ENCODE measurements at regions not wholly inside any gene's neighbourhood (a gene's known extent, or its start where the extent isn't known, plus 50 kb on each side); places are given as distances from the start of the nearest gene placed in this dataset.

DNA sequence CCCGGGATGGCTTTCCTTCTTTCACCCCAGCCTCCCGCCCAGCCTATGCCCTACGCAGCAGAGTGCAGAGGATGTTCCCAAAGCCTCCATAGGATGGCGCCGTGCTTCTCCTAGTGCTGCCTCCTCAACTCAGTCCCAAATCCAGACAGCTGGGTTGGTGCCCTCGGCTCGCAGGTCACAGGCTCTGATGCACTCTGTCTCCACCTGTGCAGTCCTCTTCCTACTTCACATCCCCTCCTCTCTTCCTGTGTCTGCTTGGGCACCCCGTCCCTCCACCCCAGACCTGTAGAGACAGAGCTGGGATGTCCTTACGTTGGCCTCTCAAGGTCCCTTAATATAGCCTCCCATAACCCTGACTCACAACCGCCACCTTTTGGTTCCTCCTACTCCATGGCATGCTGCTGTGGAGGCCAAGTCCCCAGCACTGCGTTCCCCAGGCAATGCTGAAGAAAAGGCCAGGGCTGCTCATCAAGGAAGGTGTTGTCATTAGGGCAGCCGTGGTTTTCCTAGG, 314.4 kb downstream of the GADD45G start:
- H3K27ac ChIP-seq (ENCODE audit: low read depth in 2 of 2, low read length in 1 of 2): no peak overlapping the region
- H4K20me1 ChIP-seq (ENCODE audit: insufficient read depth): no peaks in the 10 kb centered on the region
- no peaks in the 10 kb centered on the region for H3K36me3 ChIP-seq (replicated peaks in 1 of 2; ENCODE audit: control insufficient read depth in 1 of 2, insufficient read depth in 2 of 2, low read length in 1 of 2)
- H3K79me2 ChIP-seq (ENCODE audit: insufficient read depth): no peaks in the 10 kb centered on the region
- H3F3A ChIP-seq (replicated peaks; ENCODE audit: insufficient read depth): no peaks in the 10 kb centered on the region
- no peak for DNase-seq
- no peaks in the 10 kb centered on the region for H3K9me3 ChIP-seq
- no peaks in the 10 kb centered on the region for H3K9me2 ChIP-seq
- no peak for TF ChIP-seq EZH2phosphoT487 (IDR thresholded peaks at IDR 0.05; ENCODE audit: borderline replicate concordance, low read depth)
- TF ChIP-seq GABPA (IDR thresholded peaks at IDR 0.05; ENCODE audit: low read depth): no peak
- TF ChIP-seq JUND (IDR thresholded peaks at IDR 0.05): no peak
- no peak for TF ChIP-seq GATA2 (CRISPR knock-in tag; IDR thresholded peaks at IDR 0.05)
- TF ChIP-seq RCOR1 (IDR thresholded peaks at IDR 0.05; ENCODE audit: low read length): no peak
- TF ChIP-seq FOXM1 (IDR thresholded peaks at IDR 0.05; ENCODE audit: low read depth): no peak
- TF ChIP-seq, protein P1, sequence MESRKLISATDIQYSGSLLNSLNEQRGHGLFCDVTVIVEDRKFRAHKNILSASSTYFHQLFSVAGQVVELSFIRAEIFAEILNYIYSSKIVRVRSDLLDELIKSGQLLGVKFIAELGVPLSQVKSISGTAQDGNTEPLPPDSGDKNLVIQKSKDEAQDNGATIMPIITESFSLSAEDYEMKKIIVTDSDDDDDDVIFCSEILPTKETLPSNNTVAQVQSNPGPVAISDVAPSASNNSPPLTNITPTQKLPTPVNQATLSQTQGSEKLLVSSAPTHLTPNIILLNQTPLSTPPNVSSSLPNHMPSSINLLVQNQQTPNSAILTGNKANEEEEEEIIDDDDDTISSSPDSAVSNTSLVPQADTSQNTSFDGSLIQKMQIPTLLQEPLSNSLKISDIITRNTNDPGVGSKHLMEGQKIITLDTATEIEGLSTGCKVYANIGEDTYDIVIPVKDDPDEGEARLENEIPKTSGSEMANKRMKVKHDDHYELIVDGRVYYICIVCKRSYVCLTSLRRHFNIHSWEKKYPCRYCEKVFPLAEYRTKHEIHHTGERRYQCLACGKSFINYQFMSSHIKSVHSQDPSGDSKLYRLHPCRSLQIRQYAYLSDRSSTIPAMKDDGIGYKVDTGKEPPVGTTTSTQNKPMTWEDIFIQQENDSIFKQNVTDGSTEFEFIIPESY (IDR thresholded peaks at IDR 0.05; ENCODE audit: borderline replicate concordance, low read depth): no peak
- no peak for TF ChIP-seq RAD21 (IDR thresholded peaks at IDR 0.05; ENCODE audit: low read length)
- TF ChIP-seq, protein P2, sequence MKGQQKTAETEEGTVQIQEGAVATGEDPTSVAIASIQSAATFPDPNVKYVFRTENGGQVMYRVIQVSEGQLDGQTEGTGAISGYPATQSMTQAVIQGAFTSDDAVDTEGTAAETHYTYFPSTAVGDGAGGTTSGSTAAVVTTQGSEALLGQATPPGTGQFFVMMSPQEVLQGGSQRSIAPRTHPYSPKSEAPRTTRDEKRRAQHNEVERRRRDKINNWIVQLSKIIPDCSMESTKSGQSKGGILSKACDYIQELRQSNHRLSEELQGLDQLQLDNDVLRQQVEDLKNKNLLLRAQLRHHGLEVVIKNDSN (IDR thresholded peaks at IDR 0.05; ENCODE audit: borderline replicate concordance, low read depth): no peak
- no peak for TF ChIP-seq SMC3 (IDR thresholded peaks at IDR 0.05; ENCODE audit: low read depth, low read length)
- no peak for TF ChIP-seq SIN3A (IDR thresholded peaks at IDR 0.05; ENCODE audit: borderline replicate concordance, low read depth, low read length)
- TF ChIP-seq MEF2A (IDR thresholded peaks at IDR 0.05; ENCODE audit: borderline replicate concordance, low read depth): no peak
- TF ChIP-seq, protein P3, sequence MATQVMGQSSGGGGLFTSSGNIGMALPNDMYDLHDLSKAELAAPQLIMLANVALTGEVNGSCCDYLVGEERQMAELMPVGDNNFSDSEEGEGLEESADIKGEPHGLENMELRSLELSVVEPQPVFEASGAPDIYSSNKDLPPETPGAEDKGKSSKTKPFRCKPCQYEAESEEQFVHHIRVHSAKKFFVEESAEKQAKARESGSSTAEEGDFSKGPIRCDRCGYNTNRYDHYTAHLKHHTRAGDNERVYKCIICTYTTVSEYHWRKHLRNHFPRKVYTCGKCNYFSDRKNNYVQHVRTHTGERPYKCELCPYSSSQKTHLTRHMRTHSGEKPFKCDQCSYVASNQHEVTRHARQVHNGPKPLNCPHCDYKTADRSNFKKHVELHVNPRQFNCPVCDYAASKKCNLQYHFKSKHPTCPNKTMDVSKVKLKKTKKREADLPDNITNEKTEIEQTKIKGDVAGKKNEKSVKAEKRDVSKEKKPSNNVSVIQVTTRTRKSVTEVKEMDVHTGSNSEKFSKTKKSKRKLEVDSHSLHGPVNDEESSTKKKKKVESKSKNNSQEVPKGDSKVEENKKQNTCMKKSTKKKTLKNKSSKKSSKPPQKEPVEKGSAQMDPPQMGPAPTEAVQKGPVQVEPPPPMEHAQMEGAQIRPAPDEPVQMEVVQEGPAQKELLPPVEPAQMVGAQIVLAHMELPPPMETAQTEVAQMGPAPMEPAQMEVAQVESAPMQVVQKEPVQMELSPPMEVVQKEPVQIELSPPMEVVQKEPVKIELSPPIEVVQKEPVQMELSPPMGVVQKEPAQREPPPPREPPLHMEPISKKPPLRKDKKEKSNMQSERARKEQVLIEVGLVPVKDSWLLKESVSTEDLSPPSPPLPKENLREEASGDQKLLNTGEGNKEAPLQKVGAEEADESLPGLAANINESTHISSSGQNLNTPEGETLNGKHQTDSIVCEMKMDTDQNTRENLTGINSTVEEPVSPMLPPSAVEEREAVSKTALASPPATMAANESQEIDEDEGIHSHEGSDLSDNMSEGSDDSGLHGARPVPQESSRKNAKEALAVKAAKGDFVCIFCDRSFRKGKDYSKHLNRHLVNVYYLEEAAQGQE (IDR thresholded peaks at IDR 0.05; ENCODE audit: low read depth, low read length): no peak
- no peak for TF ChIP-seq EP300 (IDR thresholded peaks at IDR 0.05; ENCODE audit: borderline replicate concordance in 1 of 2, low read depth in 1 of 2, low read length in 1 of 2)
- TF ChIP-seq ELF1 (IDR thresholded peaks at IDR 0.05): no peak
- TF ChIP-seq, protein P4, sequence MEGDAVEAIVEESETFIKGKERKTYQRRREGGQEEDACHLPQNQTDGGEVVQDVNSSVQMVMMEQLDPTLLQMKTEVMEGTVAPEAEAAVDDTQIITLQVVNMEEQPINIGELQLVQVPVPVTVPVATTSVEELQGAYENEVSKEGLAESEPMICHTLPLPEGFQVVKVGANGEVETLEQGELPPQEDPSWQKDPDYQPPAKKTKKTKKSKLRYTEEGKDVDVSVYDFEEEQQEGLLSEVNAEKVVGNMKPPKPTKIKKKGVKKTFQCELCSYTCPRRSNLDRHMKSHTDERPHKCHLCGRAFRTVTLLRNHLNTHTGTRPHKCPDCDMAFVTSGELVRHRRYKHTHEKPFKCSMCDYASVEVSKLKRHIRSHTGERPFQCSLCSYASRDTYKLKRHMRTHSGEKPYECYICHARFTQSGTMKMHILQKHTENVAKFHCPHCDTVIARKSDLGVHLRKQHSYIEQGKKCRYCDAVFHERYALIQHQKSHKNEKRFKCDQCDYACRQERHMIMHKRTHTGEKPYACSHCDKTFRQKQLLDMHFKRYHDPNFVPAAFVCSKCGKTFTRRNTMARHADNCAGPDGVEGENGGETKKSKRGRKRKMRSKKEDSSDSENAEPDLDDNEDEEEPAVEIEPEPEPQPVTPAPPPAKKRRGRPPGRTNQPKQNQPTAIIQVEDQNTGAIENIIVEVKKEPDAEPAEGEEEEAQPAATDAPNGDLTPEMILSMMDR (IDR thresholded peaks at IDR 0.05): no peak
- TF ChIP-seq MXI1 (IDR thresholded peaks at IDR 0.05; ENCODE audit: low read depth, low read length): no peak
- TF ChIP-seq, protein P5, sequence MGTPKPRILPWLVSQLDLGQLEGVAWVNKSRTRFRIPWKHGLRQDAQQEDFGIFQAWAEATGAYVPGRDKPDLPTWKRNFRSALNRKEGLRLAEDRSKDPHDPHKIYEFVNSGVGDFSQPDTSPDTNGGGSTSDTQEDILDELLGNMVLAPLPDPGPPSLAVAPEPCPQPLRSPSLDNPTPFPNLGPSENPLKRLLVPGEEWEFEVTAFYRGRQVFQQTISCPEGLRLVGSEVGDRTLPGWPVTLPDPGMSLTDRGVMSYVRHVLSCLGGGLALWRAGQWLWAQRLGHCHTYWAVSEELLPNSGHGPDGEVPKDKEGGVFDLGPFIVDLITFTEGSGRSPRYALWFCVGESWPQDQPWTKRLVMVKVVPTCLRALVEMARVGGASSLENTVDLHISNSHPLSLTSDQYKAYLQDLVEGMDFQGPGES (IDR thresholded peaks at IDR 0.05; ENCODE audit: low read depth, low read length): no peak
- CTCF ChIA-PET: interaction anchor here (0.6 to 1.0 kb wide), 2 partner anchors 316 to 593 kb away, joined by 3 read pairs; no protein-coding TSS in a partner anchor
- H3K4me1 ChIP-seq (ENCODE audit: control insufficient read depth in 1 of 2, insufficient read depth in 2 of 2, low read depth in 1 of 2, low read length in 1 of 2): peaks cover 0 to 12% of the 10 kb centered on the region in 2 experiments; a peak in 2 of 4 replicates
- H3K27me3 ChIP-seq (ENCODE audit: insufficient read depth): no peaks in the 10 kb centered on the region
- WGBS (ENCODE audit: low lambda C conversion rate): 50% methylated on average over 12 of the region's 12 CpGs
- POLR2A ChIA-PET: no interaction called here
- H2AFZ ChIP-seq (ENCODE audit: low read depth): no peak overlapping the region
- H3K4me2 ChIP-seq: no peak overlapping the region
- no peak overlapping the region for H3K9ac ChIP-seq
- H3K4me3 ChIP-seq (ENCODE audit: low read depth in 2 of 2, low read length in 1 of 2): no peak overlapping the region

All from SK-N-SH (cell line).